ENCODE measurements at regions not wholly inside any gene's neighbourhood (a gene's known extent, or its start where the extent isn't known, plus 50 kb on each side); places are given as distances from the start of the nearest gene placed in this dataset.

DNA sequence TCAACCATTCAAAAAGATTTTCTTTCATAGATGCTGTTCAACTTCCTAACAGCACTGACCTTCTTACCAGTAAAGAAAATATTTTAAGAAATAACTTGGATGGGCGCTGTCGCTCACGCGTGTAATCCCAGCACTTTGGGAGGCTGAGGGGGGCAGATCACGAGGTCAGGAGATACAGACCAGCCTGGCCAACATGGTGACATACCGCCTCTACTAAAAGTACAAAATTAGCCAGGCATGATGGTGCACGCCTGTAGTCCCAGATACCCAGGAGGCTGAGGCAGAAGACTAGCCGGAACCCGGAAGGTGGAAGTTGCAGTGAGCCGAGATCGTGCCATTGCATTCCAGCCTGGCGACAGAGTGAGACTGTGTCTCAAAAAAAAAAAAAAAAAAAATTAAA is 865.7 kb upstream of the SLC10A2 start (continued):
- TF ChIP-seq, protein P1, sequence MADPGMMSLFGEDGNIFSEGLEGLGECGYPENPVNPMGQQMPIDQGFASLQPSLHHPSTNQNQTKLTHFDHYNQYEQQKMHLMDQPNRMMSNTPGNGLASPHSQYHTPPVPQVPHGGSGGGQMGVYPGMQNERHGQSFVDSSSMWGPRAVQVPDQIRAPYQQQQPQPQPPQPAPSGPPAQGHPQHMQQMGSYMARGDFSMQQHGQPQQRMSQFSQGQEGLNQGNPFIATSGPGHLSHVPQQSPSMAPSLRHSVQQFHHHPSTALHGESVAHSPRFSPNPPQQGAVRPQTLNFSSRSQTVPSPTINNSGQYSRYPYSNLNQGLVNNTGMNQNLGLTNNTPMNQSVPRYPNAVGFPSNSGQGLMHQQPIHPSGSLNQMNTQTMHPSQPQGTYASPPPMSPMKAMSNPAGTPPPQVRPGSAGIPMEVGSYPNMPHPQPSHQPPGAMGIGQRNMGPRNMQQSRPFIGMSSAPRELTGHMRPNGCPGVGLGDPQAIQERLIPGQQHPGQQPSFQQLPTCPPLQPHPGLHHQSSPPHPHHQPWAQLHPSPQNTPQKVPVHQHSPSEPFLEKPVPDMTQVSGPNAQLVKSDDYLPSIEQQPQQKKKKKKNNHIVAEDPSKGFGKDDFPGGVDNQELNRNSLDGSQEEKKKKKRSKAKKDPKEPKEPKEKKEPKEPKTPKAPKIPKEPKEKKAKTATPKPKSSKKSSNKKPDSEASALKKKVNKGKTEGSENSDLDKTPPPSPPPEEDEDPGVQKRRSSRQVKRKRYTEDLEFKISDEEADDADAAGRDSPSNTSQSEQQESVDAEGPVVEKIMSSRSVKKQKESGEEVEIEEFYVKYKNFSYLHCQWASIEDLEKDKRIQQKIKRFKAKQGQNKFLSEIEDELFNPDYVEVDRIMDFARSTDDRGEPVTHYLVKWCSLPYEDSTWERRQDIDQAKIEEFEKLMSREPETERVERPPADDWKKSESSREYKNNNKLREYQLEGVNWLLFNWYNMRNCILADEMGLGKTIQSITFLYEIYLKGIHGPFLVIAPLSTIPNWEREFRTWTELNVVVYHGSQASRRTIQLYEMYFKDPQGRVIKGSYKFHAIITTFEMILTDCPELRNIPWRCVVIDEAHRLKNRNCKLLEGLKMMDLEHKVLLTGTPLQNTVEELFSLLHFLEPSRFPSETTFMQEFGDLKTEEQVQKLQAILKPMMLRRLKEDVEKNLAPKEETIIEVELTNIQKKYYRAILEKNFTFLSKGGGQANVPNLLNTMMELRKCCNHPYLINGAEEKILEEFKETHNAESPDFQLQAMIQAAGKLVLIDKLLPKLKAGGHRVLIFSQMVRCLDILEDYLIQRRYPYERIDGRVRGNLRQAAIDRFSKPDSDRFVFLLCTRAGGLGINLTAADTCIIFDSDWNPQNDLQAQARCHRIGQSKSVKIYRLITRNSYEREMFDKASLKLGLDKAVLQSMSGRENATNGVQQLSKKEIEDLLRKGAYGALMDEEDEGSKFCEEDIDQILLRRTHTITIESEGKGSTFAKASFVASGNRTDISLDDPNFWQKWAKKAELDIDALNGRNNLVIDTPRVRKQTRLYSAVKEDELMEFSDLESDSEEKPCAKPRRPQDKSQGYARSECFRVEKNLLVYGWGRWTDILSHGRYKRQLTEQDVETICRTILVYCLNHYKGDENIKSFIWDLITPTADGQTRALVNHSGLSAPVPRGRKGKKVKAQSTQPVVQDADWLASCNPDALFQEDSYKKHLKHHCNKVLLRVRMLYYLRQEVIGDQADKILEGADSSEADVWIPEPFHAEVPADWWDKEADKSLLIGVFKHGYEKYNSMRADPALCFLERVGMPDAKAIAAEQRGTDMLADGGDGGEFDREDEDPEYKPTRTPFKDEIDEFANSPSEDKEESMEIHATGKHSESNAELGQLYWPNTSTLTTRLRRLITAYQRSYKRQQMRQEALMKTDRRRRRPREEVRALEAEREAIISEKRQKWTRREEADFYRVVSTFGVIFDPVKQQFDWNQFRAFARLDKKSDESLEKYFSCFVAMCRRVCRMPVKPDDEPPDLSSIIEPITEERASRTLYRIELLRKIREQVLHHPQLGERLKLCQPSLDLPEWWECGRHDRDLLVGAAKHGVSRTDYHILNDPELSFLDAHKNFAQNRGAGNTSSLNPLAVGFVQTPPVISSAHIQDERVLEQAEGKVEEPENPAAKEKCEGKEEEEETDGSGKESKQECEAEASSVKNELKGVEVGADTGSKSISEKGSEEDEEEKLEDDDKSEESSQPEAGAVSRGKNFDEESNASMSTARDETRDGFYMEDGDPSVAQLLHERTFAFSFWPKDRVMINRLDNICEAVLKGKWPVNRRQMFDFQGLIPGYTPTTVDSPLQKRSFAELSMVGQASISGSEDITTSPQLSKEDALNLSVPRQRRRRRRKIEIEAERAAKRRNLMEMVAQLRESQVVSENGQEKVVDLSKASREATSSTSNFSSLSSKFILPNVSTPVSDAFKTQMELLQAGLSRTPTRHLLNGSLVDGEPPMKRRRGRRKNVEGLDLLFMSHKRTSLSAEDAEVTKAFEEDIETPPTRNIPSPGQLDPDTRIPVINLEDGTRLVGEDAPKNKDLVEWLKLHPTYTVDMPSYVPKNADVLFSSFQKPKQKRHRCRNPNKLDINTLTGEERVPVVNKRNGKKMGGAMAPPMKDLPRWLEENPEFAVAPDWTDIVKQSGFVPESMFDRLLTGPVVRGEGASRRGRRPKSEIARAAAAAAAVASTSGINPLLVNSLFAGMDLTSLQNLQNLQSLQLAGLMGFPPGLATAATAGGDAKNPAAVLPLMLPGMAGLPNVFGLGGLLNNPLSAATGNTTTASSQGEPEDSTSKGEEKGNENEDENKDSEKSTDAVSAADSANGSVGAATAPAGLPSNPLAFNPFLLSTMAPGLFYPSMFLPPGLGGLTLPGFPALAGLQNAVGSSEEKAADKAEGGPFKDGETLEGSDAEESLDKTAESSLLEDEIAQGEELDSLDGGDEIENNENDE (IDR thresholded peaks at IDR 0.05; ENCODE audit: insufficient replicate concordance, low read length): no peak
- TF ChIP-seq BRCA1 (IDR thresholded peaks at IDR 0.05; ENCODE audit: low read depth, low read length) (no peak), HDAC6 (IDR thresholded peaks at IDR 0.05; ENCODE audit: low read depth, low read length) (no peak), TEAD4 (IDR thresholded peaks at IDR 0.05; ENCODE audit: low read depth, low read length) (no peak)
- TF ChIP-seq, protein P2, sequence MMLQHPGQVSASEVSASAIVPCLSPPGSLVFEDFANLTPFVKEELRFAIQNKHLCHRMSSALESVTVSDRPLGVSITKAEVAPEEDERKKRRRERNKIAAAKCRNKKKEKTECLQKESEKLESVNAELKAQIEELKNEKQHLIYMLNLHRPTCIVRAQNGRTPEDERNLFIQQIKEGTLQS (IDR thresholded peaks at IDR 0.05; ENCODE audit: insufficient read depth, low read depth, low read length): no peak
- TF ChIP-seq, protein P3, sequence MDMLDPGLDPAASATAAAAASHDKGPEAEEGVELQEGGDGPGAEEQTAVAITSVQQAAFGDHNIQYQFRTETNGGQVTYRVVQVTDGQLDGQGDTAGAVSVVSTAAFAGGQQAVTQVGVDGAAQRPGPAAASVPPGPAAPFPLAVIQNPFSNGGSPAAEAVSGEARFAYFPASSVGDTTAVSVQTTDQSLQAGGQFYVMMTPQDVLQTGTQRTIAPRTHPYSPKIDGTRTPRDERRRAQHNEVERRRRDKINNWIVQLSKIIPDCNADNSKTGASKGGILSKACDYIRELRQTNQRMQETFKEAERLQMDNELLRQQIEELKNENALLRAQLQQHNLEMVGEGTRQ (IDR thresholded peaks at IDR 0.05; ENCODE audit: low read length): no peak
- TF ChIP-seq, protein P4, sequence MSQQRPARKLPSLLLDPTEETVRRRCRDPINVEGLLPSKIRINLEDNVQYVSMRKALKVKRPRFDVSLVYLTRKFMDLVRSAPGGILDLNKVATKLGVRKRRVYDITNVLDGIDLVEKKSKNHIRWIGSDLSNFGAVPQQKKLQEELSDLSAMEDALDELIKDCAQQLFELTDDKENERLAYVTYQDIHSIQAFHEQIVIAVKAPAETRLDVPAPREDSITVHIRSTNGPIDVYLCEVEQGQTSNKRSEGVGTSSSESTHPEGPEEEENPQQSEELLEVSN (IDR thresholded peaks at IDR 0.05): no peak
